ENCODE measurements at regions not wholly inside any gene's neighbourhood (a gene's known extent, or its start where the extent isn't known, plus 50 kb on each side); places are given as distances from the start of the nearest gene placed in this dataset.

DNA sequence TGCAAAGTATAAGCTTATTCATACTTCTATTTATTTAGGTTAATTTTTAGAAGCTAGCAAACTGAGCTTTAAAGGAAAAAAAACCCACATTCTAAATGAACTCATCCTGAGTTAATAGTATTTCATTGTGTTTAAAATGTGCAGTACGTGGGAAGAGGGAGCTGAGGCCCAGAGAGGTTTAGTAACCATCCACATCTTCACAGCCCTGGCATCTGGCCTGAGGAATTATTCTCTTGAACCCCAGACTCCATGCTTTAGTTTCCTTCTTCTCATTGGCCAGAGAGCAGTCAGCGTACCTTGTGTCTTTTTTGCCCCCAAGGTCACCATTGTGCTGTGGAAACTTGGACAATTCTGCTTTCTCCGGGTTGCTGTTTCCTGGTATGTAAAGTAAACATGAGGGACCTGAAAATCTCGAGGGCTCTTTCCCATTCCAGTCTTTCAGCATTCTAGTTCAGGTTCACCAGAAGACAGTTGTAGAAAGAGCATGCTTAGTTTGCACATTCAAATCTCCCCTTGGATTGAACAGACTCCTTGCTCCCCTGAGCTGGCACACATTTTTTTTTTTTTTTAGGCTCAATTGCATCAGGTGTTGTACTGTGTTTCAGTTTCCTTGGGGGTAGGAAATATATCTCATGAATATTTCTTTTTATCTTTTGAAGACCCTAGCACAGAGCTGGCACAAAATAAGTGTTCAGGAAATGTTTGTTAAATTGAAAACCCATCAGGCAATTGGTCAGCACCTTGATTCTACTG, 81.4 kb downstream of the MYCN start:
- Histone ChIP-seq H3K4me3 (no peak overlapping the region), H3K4me1 (replicated peaks) (no peaks in the 10 kb centered on the region), H3K36me3 (no peaks in the 10 kb centered on the region), H3K27me3 (replicated peaks; ENCODE audit: insufficient read depth) (no peaks in the 10 kb centered on the region), H3K27ac (no peak overlapping the region), H3K9me3 (no peaks in the 10 kb centered on the region)
- WGBS, result 57% methylated on average over 4 of the region's 4 CpGs
- no peak for DNase-seq (ENCODE audit: low spot score)
- TF ChIP-seq POLR2A (IDR thresholded peaks at IDR 0.05) (no peak), POLR2AphosphoS5 (IDR thresholded peaks at IDR 0.05) (no peak), CTCF (IDR thresholded peaks at IDR 0.05) (no peak)
- intact Hi-C loops (cut with DNase I), result no loop called here

DNA sequence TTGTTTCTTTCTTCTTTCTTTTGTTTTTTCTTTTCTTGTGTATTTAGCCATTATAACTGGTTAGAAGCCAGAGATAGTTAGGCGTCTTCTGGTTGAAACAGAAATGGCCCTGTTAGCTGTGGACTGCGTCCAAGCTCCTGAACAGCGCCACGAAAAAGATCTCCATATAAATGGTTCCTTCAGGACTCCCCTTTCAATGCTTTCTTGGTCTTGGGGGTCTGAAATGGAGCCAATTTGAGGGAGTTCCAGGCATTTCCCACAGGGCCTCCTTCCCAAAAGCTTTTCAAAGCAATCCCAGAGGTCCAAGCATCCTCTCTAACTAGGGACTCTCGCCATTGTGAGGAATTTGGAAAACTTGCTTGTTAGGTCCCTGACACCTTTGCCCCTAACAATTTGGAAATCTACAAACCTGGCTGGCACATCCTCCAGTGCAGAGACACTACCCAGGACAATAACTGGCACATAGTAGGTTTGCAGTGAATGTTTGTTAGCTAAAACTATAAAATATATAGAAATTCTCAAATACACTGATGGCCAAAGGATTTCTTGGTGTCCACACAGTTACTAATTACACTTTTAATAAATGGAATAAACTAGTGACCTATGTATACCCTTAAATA, 80.1 kb downstream of the MYCN start:
- Histone ChIP-seq H3K27me3 (replicated peaks; ENCODE audit: insufficient read depth) (no peaks in the 10 kb centered on the region), H3K9me3 (no peaks in the 10 kb centered on the region), H3K4me3 (no peak overlapping the region), H3K36me3 (no peaks in the 10 kb centered on the region), H3K4me1 (replicated peaks) (no peaks in the 10 kb centered on the region), H3K27ac (no peak overlapping the region)
- no peak for TF ChIP-seq CTCF (IDR thresholded peaks at IDR 0.05)
- TF ChIP-seq POLR2A (IDR thresholded peaks at IDR 0.05), result no peak
- no peak for TF ChIP-seq POLR2AphosphoS5 (IDR thresholded peaks at IDR 0.05)
- no peak for DNase-seq (ENCODE audit: low spot score)
- intact Hi-C loops (cut with DNase I), result no loop called here
- whole genome bisulfite sequencing, result 56% methylated on average over 5 of the region's 5 CpGs

DNA sequence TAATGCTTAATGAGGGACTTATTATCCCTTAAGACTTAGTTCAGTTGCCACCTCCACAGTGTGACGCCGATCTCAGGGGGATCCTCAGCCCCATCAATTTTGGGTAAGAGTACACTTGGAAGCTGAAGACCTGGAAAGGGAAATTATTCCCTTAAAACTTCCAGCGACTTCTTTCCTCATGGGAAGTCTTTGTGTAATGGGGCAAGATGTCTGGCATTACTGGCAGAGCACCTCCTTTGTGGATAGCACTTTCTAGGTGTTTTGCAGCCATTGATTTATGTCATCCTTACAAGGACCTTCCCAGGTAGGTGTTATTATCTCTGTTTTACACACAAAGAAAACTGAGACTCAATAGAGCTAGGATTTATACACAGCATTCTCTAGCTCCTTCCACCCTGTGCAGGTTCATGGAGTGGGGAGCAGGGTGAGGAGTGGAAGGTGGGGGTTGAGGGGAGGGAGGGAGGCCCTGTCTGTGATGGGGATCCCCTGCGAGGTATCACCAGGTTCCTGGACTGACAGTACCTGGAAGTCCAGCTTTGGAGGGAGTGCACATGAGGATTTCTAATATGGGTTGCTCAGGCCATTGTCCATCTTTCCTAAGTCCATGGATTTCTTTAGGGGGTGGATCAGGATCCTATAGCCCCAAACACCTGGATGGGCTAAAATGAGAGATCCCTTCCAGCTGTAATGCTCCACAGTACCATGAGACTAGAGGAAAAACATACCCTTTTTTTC, 79.4 kb downstream of the MYCN start:
- intact Hi-C loops (cut with DNase I), result no loop called here
- WGBS, result 67% methylated on average over 4 of the region's 4 CpGs
- no peak overlapping the region for H3K4me3 ChIP-seq
- TF ChIP-seq POLR2AphosphoS5 (IDR thresholded peaks at IDR 0.05) (no peak), CTCF (IDR thresholded peaks at IDR 0.05) (no peak), POLR2A (IDR thresholded peaks at IDR 0.05) (no peak)
- DNase-seq (ENCODE audit: low spot score), result no peak
- H3K4me1 ChIP-seq (replicated peaks), result no peaks in the 10 kb centered on the region
- H3K9me3 ChIP-seq, result no peaks in the 10 kb centered on the region
- H3K36me3 ChIP-seq, result no peaks in the 10 kb centered on the region
- no peaks in the 10 kb centered on the region for H3K27me3 ChIP-seq (replicated peaks; ENCODE audit: insufficient read depth)
- no peak overlapping the region for H3K27ac ChIP-seq

DNA sequence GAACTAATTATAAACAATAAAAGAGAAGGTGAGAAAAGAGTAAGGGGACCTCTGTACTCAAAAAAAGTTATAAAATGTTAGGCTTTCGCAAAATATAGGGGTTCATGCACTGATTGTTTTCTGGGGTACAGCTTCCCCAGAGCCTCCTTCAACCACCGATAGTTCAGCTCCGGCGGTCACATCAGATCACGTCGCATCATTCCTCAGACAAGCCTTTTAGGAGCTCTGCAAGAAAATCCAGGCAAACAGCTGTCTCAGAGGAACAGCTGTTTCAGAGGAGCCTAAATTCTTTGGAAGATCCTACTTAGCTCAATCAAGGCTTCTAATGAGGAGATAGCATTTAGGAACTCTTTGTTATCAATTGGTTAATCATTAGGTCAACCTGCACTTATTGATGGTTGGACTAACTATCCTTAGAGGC, 78.7 kb downstream of the MYCN start:
- Histone ChIP-seq H3K27me3 (replicated peaks; ENCODE audit: insufficient read depth) (no peaks in the 10 kb centered on the region), H3K27ac (no peak overlapping the region), H3K9me3 (no peaks in the 10 kb centered on the region), H3K4me3 (no peak overlapping the region), H3K4me1 (replicated peaks) (no peaks in the 10 kb centered on the region), H3K36me3 (no peaks in the 10 kb centered on the region)
- DNase-seq (ENCODE audit: low spot score), result no peak
- WGBS, result 83% methylated on average over 6 of the region's 6 CpGs
- intact Hi-C loops (cut with DNase I), result no loop called here
- TF ChIP-seq POLR2A (IDR thresholded peaks at IDR 0.05), result no peak
- TF ChIP-seq POLR2AphosphoS5 (IDR thresholded peaks at IDR 0.05), result no peak
- TF ChIP-seq CTCF (IDR thresholded peaks at IDR 0.05), result no peak
